ENCODE measurements at regions not wholly inside any gene's neighbourhood (a gene's known extent, or its start where the extent isn't known, plus 50 kb on each side); places are given as distances from the start of the nearest gene placed in this dataset.

- in situ Hi-C loops (cut with HindIII; ENCODE audit: low pct_unique_long_range_greater_than_20kb, low sequenced_read_pairs), result no loop called here
- POLR2A ChIA-PET, result no interaction called here
- Histone ChIP-seq H3K27me3 (ENCODE audit: control insufficient read depth, insufficient read depth, low read length) (no peaks in the 10 kb centered on the region), H3K27ac (ENCODE audit: low read length) (no peak overlapping the region), H3K4me3 (ENCODE audit: low read depth in 2 of 2, low read length in 2 of 2) (no peak overlapping the region), H3K9me3 (ENCODE audit: control insufficient read depth, insufficient read depth, low read depth, low read length) (no peaks in the 10 kb centered on the region), H3K4me1 (ENCODE audit: control insufficient read depth, insufficient read depth, low read length) (no peaks in the 10 kb centered on the region), H3K36me3 (ENCODE audit: control insufficient read depth, insufficient read depth, low read length) (no peaks in the 10 kb centered on the region)
- no peak for TF ChIP-seq TCF7L2 (IDR thresholded peaks at IDR 0.05; ENCODE audit: low read depth, low read length)
- no peak for TF ChIP-seq SIN3A (IDR thresholded peaks at IDR 0.05; ENCODE audit: borderline replicate concordance, insufficient read depth, low read depth, low read length)
- no peak for ATAC-seq
- DNase-seq (ENCODE audit: low read depth, low spot score), result no peak
- CTCF ChIA-PET, result no interaction called here
- BruUV-seq (replicated peaks), result no TSS peak
- intact Hi-C loops (cut with micrococcal nuclease; ENCODE audit: unreplicated experiment), result no loop called here
Measured at GRCh38 chr5:143481697-143482531, 78.4 kb upstream of the NR3C1 start.

- ATAC-seq (no peak), DNase-seq (ENCODE audit: low read depth, low spot score) (no peak)
- Histone ChIP-seq H3K4me1 (ENCODE audit: control insufficient read depth, insufficient read depth, low read length) (no peaks in the 10 kb centered on the region), H3K4me3 (ENCODE audit: low read depth in 2 of 2, low read length in 2 of 2) (no peak overlapping the region), H3K27me3 (ENCODE audit: control insufficient read depth, insufficient read depth, low read length) (no peaks in the 10 kb centered on the region), H3K9me3 (ENCODE audit: control insufficient read depth, insufficient read depth, low read depth, low read length) (no peaks in the 10 kb centered on the region), H3K36me3 (ENCODE audit: control insufficient read depth, insufficient read depth, low read length) (no peaks in the 10 kb centered on the region), H3K27ac (ENCODE audit: low read length) (no peak overlapping the region)
- no peak for TF ChIP-seq SIN3A (IDR thresholded peaks at IDR 0.05; ENCODE audit: borderline replicate concordance, insufficient read depth, low read depth, low read length)
- TF ChIP-seq, protein P1, sequence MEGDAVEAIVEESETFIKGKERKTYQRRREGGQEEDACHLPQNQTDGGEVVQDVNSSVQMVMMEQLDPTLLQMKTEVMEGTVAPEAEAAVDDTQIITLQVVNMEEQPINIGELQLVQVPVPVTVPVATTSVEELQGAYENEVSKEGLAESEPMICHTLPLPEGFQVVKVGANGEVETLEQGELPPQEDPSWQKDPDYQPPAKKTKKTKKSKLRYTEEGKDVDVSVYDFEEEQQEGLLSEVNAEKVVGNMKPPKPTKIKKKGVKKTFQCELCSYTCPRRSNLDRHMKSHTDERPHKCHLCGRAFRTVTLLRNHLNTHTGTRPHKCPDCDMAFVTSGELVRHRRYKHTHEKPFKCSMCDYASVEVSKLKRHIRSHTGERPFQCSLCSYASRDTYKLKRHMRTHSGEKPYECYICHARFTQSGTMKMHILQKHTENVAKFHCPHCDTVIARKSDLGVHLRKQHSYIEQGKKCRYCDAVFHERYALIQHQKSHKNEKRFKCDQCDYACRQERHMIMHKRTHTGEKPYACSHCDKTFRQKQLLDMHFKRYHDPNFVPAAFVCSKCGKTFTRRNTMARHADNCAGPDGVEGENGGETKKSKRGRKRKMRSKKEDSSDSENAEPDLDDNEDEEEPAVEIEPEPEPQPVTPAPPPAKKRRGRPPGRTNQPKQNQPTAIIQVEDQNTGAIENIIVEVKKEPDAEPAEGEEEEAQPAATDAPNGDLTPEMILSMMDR (IDR thresholded peaks at IDR 0.05), result no peak
- TF ChIP-seq POLR2AphosphoS5 (IDR thresholded peaks at IDR 0.05; ENCODE audit: low read depth, low read length), result no peak
- TF ChIP-seq TCF7L2 (IDR thresholded peaks at IDR 0.05; ENCODE audit: low read depth, low read length), result no peak
- no peak for TF ChIP-seq REST (IDR thresholded peaks at IDR 0.05; ENCODE audit: insufficient read depth in 1 of 2, low read depth in 2 of 2, low read length in 1 of 2)
- in situ Hi-C loops (cut with HindIII; ENCODE audit: low pct_unique_long_range_greater_than_20kb, low sequenced_read_pairs) (no loop called here), intact Hi-C loops (cut with micrococcal nuclease; ENCODE audit: unreplicated experiment) (no loop called here)
- ChIA-PET CTCF (no interaction called here), POLR2A (no interaction called here)
- no TSS peak for BruUV-seq (replicated peaks)
Measured at GRCh38 chr5:143480001-143480400, 76.5 kb upstream of the NR3C1 start.

DNA sequence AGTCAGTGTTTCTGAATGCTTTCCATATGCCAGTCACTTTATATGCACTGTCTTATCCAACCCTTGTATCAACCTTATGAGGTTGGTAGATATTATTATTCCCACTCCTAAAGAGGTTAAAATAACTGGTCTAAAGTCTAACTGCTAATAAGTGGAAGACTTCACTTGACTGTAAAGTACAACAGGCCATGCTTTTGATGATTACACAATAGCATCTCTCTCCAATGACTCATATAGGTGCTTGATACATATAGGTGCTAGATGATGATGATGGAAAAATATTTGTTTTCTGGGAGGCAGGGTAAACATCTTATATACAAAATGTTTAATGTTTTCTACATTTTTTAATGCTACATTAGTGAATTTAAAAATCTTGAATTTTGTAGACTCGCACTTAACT lies 75.9 kb upstream of the NR3C1 start:
- Histone ChIP-seq H3K9me3 (ENCODE audit: control insufficient read depth, insufficient read depth, low read depth, low read length) (no peaks in the 10 kb centered on the region), H3K27ac (ENCODE audit: low read length) (no peak overlapping the region), H3K4me3 (ENCODE audit: low read depth in 2 of 2, low read length in 2 of 2) (no peak overlapping the region), H3K36me3 (ENCODE audit: control insufficient read depth, insufficient read depth, low read length) (no peaks in the 10 kb centered on the region), H3K27me3 (ENCODE audit: control insufficient read depth, insufficient read depth, low read length) (no peaks in the 10 kb centered on the region), H3K4me1 (ENCODE audit: control insufficient read depth, insufficient read depth, low read length) (no peaks in the 10 kb centered on the region)
- ATAC-seq, result no peak
- in situ Hi-C loops (cut with HindIII; ENCODE audit: low pct_unique_long_range_greater_than_20kb, low sequenced_read_pairs), result no loop called here
- intact Hi-C loops (cut with micrococcal nuclease; ENCODE audit: unreplicated experiment), result no loop called here
- POLR2A ChIA-PET, result no interaction called here
- DNase-seq (ENCODE audit: low read depth, low spot score), result no peak
- CTCF ChIA-PET, result no interaction called here
- BruUV-seq (replicated peaks), result no TSS peak
- TF ChIP-seq SIN3A (IDR thresholded peaks at IDR 0.05; ENCODE audit: borderline replicate concordance, insufficient read depth, low read depth, low read length) (no peak), POLR2AphosphoS5 (IDR thresholded peaks at IDR 0.05; ENCODE audit: low read depth, low read length) (no peak), TCF7L2 (IDR thresholded peaks at IDR 0.05; ENCODE audit: low read depth, low read length) (no peak), REST (IDR thresholded peaks at IDR 0.05; ENCODE audit: insufficient read depth in 1 of 2, low read depth in 2 of 2, low read length in 1 of 2) (no peak)
- TF ChIP-seq, protein P1 (IDR thresholded peaks at IDR 0.05), result no peak
